ENCODE measurements at regions not wholly inside any gene's neighbourhood (a gene's known extent, or its start where the extent isn't known, plus 50 kb on each side); places are given as distances from the start of the nearest gene placed in this dataset.

DNA sequence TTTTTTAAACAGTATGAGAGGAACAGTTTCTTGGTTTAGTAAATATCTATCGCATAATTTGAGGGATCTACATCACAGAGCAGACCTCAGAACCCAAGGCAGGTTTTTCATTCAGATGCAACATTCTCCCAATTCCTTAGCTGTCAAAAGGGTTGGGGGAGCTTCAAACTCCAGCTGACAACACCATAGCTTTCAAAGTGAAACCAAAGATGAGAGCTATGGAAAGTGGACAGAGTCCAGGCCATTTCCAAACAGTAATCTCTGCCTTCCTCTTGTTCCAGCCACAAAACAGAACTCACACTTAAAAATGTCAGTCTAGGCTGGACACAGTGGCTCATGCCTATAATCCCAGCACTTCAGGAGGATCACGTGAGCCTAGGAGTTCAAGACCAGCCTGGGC, 87.8 kb downstream of the SPRING1 start:
- TF ChIP-seq CTCF (IDR thresholded peaks at IDR 0.05) (no peak), POLR2AphosphoS5 (IDR thresholded peaks at IDR 0.05) (no peak), POLR2A (IDR thresholded peaks at IDR 0.05) (no peak), EP300 (IDR thresholded peaks at IDR 0.05; ENCODE audit: low read depth) (no peak)
